DMS53 (cell line): ENCODE measurements at regions not wholly inside any gene's neighbourhood (a gene's known extent, or its start where the extent isn't known, plus 50 kb on each side); places are given as distances from the start of the nearest gene placed in this dataset.
A peak's percentile ranks its signal among the peaks of the same experiment; 100 is the strongest.
"Not testable (repeated sequence)": the region's sequence is repeated elsewhere in the genome, so short reads cannot be mapped to it uniquely, and the experiment has no call there.

Experiments
- DNase-seq: peaks from one replicate; lab custom pipeline; 2025; lab: John Stamatoyannopoulos, UW

GRCh38 chr17:77796176-77796860 lies 162.2 kb upstream of the TNRC6C start:
- DNase-seq = no peak

GRCh38 chr17:77798031-77798430 lies 160.5 kb upstream of the TNRC6C start:
- DNase-seq = no peak

GRCh38 chr17:77798481-77798880 lies 160.0 kb upstream of the TNRC6C start:
- no peak for DNase-seq

- DNase-seq = no peak
Observed at GRCh38 chr17:77800816-77801215, 157.7 kb upstream of the TNRC6C start.

- DNase-seq = no peak
Observed at GRCh38 chr17:77801545-77802332, 156.8 kb upstream of the TNRC6C start.

GRCh38 chr17:77802333-77802615 lies 156.2 kb upstream of the TNRC6C start:
- no peak for DNase-seq

DNA sequence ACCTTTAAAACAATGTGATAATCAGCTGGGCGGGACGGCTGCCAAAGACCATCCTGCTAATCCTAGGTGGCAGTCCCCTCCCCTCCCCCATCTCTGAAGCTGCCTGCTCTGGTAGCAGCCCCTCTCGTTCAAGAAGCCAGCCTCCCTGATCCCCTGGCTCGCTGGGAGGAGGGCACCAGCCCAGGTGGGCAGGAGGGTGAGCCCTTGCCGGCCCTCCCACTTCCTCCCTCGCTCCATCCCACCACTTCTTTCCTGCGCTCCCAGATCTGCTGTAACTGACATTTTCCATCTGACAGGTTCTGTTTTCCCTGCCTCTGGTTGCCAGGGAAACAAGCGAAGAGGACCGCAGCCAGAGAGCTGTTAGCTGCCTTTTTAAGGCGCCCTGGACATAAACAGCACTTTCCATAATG lies 155.7 kb upstream of the TNRC6C start:
- DNase-seq = peak; percentile 48

GRCh38 chr17:77803726-77804125 lies 154.8 kb upstream of the TNRC6C start:
- DNase-seq = no peak

DNA sequence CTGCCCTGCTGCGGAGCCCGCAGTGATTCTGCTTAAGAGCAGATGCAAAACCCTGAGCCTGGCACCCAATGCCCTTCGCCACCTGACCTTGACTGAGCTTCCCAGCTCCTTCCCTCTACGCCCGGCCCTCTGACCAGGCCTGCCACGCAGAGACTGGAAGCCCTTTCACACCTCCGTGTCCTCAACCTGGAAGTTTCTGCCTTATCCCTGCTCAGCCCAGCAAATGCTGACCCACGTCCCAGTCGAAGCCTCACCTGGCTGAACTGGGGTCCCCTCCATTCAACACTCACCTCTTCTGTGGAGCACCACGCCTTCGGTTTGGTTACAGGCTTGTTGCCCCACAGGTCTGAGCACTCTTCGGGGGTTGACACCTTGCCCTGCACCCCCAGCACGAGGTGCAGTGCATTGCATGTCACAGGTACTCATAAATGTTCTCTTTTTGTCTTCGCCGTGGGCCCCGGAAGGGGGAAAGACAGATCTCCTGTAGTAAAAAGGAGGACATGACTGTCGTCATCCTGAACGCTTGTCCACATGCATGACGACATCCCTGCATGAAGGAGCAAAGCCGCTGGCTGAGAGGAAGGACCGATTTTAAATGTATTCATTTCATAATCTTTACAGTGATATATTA lies 153.6 kb upstream of the TNRC6C start:
- no peak for DNase-seq

- not testable (repeated sequence) for DNase-seq
Observed at GRCh38 chr17:77805970-77806369, 152.5 kb upstream of the TNRC6C start.

- DNase-seq = no peak
Observed at GRCh38 chr17:77807051-77807745, 151.3 kb upstream of the TNRC6C start.

DNA sequence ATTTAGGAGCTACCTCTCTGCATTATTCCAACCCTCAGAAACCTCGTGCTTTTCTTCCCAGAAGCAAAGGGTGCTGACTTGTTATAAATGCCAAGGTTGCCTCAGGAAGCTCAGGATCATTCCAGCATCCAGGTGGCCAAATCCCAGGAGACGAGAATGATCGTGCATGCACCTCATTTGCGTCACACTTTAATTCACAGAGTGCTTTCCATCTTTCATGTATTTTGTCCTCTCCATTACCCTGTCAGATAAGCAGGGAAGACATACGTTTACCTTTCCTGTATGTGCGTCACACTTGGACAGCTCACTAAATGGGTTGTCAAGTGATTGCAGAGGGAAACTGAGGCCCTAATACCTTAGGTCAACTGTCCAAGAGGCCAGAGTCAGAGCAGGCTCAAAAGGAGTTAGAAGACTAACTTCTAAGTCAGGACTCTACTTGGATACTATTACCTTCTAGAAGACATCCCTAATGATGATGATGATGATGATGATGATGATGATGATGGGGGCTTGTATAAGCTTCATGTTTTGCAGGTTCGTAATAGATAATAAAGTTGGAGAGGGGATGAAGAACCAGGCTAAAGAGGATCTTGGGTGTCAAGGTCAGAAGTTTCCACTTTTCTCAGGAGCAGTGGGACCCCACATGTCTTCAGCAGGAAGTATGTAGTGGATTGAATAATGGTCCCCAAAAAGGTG lies 150.6 kb upstream of the TNRC6C start:
- DNase-seq = no peak

- no peak for DNase-seq
Observed at GRCh38 chr17:77808686-77809425, 149.6 kb upstream of the TNRC6C start.

GRCh38 chr17:77809814-77810213 lies 148.7 kb upstream of the TNRC6C start:
- no peak for DNase-seq

DNA sequence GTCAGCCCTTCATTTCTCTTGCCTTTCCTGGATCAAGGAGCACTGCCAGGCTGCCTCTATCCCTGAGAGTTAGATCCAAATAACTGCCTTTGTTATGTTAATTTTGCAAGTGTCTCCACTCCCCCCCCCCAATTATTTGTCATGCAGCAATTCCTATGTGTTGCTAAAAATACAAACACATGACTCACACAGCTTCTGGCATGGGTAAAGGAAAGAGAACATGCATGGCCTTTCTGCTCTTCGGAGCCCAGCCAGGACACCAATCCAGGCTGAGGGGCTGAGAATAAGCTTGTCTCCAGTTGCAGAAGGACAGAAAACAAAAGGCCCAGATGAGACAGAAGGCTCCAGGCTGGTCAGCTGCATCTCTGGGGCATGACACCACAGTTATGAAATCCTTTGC lies 148.0 kb upstream of the TNRC6C start:
- DNase-seq = no peak

GRCh38 chr17:77811521-77811920 lies 147.0 kb upstream of the TNRC6C start:
- no peak for DNase-seq

- DNase-seq = no peak
Observed at GRCh38 chr17:77814091-77814772, 144.3 kb upstream of the TNRC6C start.

GRCh38 chr17:77815127-77815905 lies 143.2 kb upstream of the TNRC6C start:
- no peak for DNase-seq

DNA sequence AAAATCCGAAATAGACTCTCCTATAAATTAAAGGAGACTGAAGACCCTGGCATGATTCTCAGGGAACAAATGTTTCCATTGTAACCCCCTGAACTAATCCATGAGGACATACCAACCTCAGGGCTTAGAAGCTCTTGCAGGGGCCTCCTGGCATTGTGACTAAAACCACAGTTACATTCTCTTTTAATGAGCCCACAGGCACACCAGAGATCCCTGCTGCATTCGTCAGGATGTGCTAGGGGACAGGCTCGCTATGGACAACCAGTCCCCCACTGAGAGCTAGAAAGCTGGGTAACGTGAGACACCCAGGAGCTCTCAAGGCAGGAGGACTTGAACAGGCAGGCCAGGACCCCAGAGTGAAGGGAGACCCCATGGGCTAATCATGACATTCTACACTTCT lies 140.6 kb upstream of the TNRC6C start:
- DNase-seq = no peak

DNA sequence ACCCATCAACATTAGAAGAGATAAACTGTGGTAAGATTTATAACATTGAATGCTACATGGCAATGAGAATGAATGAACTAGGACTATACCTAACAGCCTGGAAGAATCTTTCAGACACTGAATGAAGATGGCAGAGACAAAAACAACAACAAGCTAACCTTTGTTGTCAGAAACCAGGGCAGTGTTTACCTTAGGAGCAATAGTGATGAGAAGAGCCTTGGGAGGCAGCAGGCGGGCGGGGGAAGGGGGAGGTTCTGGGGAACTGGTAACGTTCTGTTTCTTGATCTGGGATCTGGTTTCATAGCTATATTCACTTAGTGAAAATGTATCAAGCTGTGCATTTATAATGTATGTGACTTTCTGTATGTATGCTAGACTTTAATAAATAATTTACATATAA lies 139.0 kb upstream of the TNRC6C start:
- DNase-seq = no peak
